Esophagus muscularis mucosa (tissue), 4 donors: ENCODE measurements at regions not wholly inside any gene's neighbourhood (a gene's known extent, or its start where the extent isn't known, plus 50 kb on each side); places are given as distances from the start of the nearest gene placed in this dataset.

ENCODE experiments used
- EP300 ChIP-seq: sonication (generic); formaldehyde crosslinking; IDR thresholded peaks from one replicate; pipeline ENCODE4 v1.6.1; 2017; ENCODE audit warnings: antibody characterized with exemption
- POLR2A ChIP-seq: fragments of 450-650 bp; IDR thresholded peaks from one replicate; pipeline ENCODE4 v1.6.1; 2017; ENCODE audit warnings: antibody characterized with exemption, moderate library complexity, mild to moderate bottlenecking, low read depth
- TF ChIP-seq, protein P1 (sequence below), 3 experiments: fragments of 200-600 bp in 2 of 3; fragments of 450-650 bp in 1 of 3; sonication (generic) in 2 of 3; IDR thresholded peaks; one replicate each; pipeline ENCODE4 v1.5.1; 2017 to 2019; ENCODE audit warnings: antibody characterized with exemption in 3 of 3, mild to moderate bottlenecking in 2 of 3, moderate library complexity in 1 of 3

GRCh38 chr3:82496890-82497560 lies 735.6 kb upstream of the GBE1 start:
- TF ChIP-seq, protein P1, sequence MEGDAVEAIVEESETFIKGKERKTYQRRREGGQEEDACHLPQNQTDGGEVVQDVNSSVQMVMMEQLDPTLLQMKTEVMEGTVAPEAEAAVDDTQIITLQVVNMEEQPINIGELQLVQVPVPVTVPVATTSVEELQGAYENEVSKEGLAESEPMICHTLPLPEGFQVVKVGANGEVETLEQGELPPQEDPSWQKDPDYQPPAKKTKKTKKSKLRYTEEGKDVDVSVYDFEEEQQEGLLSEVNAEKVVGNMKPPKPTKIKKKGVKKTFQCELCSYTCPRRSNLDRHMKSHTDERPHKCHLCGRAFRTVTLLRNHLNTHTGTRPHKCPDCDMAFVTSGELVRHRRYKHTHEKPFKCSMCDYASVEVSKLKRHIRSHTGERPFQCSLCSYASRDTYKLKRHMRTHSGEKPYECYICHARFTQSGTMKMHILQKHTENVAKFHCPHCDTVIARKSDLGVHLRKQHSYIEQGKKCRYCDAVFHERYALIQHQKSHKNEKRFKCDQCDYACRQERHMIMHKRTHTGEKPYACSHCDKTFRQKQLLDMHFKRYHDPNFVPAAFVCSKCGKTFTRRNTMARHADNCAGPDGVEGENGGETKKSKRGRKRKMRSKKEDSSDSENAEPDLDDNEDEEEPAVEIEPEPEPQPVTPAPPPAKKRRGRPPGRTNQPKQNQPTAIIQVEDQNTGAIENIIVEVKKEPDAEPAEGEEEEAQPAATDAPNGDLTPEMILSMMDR (IDR thresholded peaks at IDR 0.05): no peak
- TF ChIP-seq POLR2A (no peak), EP300 (no peak)
